ENCODE measurements at regions not wholly inside any gene's neighbourhood (a gene's known extent, or its start where the extent isn't known, plus 50 kb on each side); places are given as distances from the start of the nearest gene placed in this dataset.

DNA sequence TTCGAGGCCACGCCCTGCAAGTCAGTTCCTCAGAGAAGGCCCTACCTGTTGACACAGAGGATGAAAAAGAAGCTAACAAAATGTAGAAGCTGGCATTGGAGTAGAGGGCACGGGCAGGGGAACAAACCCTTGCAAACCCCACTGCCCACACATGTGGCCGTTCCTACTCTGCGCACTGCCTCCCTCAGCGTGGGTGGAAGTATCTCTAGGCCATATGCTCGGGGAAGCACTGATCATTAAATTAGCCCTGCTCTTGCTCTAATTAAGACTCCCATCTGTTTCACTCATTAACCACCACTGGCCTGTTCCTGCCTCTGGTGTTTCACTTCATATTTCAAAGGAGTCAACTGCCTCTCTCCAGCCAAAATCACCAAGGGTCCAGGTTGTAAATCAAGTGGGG lies 201.2 kb upstream of the SFSWAP start:
- no peaks in the 10 kb centered on the region for H3K36me3 ChIP-seq (ENCODE audit: control insufficient read depth, insufficient read depth, low read length)
- no peak overlapping the region for H3K27ac ChIP-seq (ENCODE audit: extremely low read depth, low read depth, low read length)
- H2AFZ ChIP-seq (ENCODE audit: low read depth, low read length): no peak overlapping the region
- peaks cover 11 to 58% of the 10 kb centered on the region in 2 experiments; a peak in 3 of 5 replicates for H3K27me3 ChIP-seq (ENCODE audit: control insufficient read depth in 2 of 2, insufficient read depth in 2 of 2, low read length in 2 of 2)
- H4K20me1 ChIP-seq (replicated peaks; ENCODE audit: control insufficient read depth, insufficient read depth, low read length): no peaks in the 10 kb centered on the region; the same call in 1 of the 2 replicates
- H3K9ac ChIP-seq (ENCODE audit: insufficient read depth in 1 of 2, low read depth in 2 of 2, low read length in 2 of 2): no peak overlapping the region
- H3K4me2 ChIP-seq (ENCODE audit: insufficient read depth, low read length): no peak overlapping the region
- WGBS (ENCODE audit: insufficient coverage, low coverage, missing lambda C conversion rate): 1% methylated on average over 7 of the region's 7 CpGs
- H3K9me1 ChIP-seq (ENCODE audit: control insufficient read depth, insufficient read depth, low read length): no peaks in the 10 kb centered on the region
- intact Hi-C loops (cut with micrococcal nuclease) (no loop called here), in situ Hi-C loops (cut with MboI) (no loop called here)
- ATAC-seq (no peak), FAIRE-seq (no peak), DNase-seq (ENCODE audit: extremely low read depth in 1 of 4, low spot score in 3 of 4) (no peak)
- H3K9me3 ChIP-seq (replicated peaks; ENCODE audit: control insufficient read depth, insufficient read depth, low read depth, low read length): no peaks in the 10 kb centered on the region
- H3K4me3 ChIP-seq: no peak overlapping the region
- CTCF ChIA-PET (ENCODE audit: low intra/inter-chr PET ratio): no interaction called here
- no peaks in the 10 kb centered on the region for H3K4me1 ChIP-seq (replicated peaks in 1 of 2; ENCODE audit: control insufficient read depth in 2 of 2, insufficient read depth in 2 of 2, low read length in 2 of 2)
- POLR2A ChIA-PET: interaction anchor here (0.6 kb wide), 1 partner anchor 71 kb away, joined by 4 read pairs; no protein-coding TSS in a partner anchor
- no TSS peak for BruUV-seq (replicated peaks)
- TF ChIP-seq YBX1 (IDR thresholded peaks at IDR 0.05): no peak
- no peak for TF ChIP-seq MED1 (CRISPR knock-in tag; IDR thresholded peaks at IDR 0.05; ENCODE audit: borderline replicate concordance)
- no peak for TF ChIP-seq GABPA (tag; conservative IDR thresholded peaks at IDR 0.05; ENCODE audit: low read depth)
- TF ChIP-seq HOXB6 (CRISPR knock-in tag; IDR thresholded peaks at IDR 0.05; ENCODE audit: borderline replicate concordance): no peak
- TF ChIP-seq RFX1 (IDR thresholded peaks at IDR 0.05): no peak
- no peak for TF ChIP-seq ZNF224 (CRISPR knock-in tag; IDR thresholded peaks at IDR 0.05)
- TF ChIP-seq, protein P1, sequence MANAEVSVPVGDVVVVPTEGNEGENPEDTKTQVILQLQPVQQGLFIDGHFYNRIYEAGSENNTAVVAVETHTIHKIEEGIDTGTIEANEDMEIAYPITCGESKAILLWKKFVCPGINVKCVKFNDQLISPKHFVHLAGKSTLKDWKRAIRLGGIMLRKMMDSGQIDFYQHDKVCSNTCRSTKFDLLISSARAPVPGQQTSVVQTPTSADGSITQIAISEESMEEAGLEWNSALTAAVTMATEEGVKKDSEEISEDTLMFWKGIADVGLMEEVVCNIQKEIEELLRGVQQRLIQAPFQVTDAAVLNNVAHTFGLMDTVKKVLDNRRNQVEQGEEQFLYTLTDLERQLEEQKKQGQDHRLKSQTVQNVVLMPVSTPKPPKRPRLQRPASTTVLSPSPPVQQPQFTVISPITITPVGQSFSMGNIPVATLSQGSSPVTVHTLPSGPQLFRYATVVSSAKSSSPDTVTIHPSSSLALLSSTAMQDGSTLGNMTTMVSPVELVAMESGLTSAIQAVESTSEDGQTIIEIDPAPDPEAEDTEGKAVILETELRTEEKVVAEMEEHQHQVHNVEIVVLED (CRISPR knock-in tag; IDR thresholded peaks at IDR 0.05): no peak
- TF ChIP-seq THRAP3 (IDR thresholded peaks at IDR 0.05; ENCODE audit: borderline replicate concordance): no peak
- no peak for TF ChIP-seq BCOR (IDR thresholded peaks at IDR 0.05)
- no peak for TF ChIP-seq KAT7 (CRISPR knock-in tag; IDR thresholded peaks at IDR 0.05; ENCODE audit: borderline replicate concordance)
- TF ChIP-seq NR1H2 (CRISPR knock-in tag; IDR thresholded peaks at IDR 0.05): no peak
- no peak for TF ChIP-seq SRSF9 (IDR thresholded peaks at IDR 0.05; ENCODE audit: borderline replicate concordance, low read depth, low read length)
- TF ChIP-seq ZC3H8 (IDR thresholded peaks at IDR 0.05): no peak
- no peak for TF ChIP-seq ZNF140 (CRISPR knock-in tag; IDR thresholded peaks at IDR 0.05)
- TF ChIP-seq MBD1 (CRISPR knock-in tag; IDR thresholded peaks at IDR 0.05): no peak
- TF ChIP-seq ZSCAN29 (IDR thresholded peaks at IDR 0.05): no peak
- TF ChIP-seq TSC22D4 (tag; IDR thresholded peaks at IDR 0.05): no peak
- no peak for TF ChIP-seq SRSF3 (IDR thresholded peaks at IDR 0.05; ENCODE audit: insufficient read depth, low read length)
- TF ChIP-seq CEBPG (CRISPR knock-in tag; IDR thresholded peaks at IDR 0.05): no peak
- no peak for TF ChIP-seq CEBPG (tag; conservative IDR thresholded peaks at IDR 0.05 in 1 of 2, IDR thresholded peaks at IDR 0.05 in 1 of 2)
- H3K79me2 ChIP-seq (ENCODE audit: control insufficient read depth, insufficient read depth, low read length): no peaks in the 10 kb centered on the region
